Neutrophil (primary cell): ENCODE measurements at regions not wholly inside any gene's neighbourhood (a gene's known extent, or its start where the extent isn't known, plus 50 kb on each side); places are given as distances from the start of the nearest gene placed in this dataset.
"Not testable (repeated sequence)": the region's sequence is repeated elsewhere in the genome, so short reads cannot be mapped to it uniquely, and the experiment has no call there.

ENCODE experiments used
- H3K27ac ChIP-seq: fragments of 200-600 bp; sonication (generic); 2 replicates; pipeline ENCODE4 v1.5.1; 2016; ENCODE audit warnings: mild to moderate bottlenecking, moderate library complexity
- H3K27me3 ChIP-seq: fragments of 200-600 bp; sonication (generic); 2 replicates; pipeline ENCODE4 v1.6.0; 2016; ENCODE audit warnings: mild to moderate bottlenecking
- H3K36me3 ChIP-seq: fragments of 200-600 bp; sonication (generic); 2 replicates; pipeline ENCODE4 v1.5.1; 2017
- H3K4me1 ChIP-seq, 2 experiments: fragments of 200-600 bp in 1 of 2; sonication (generic) in 1 of 2; 1 replicate in 1 of 2; 2 replicates in 1 of 2; pipeline versions ENCODE4 v1.5.1 to v1.6.1; 2013 to 2016; ENCODE audit warnings: low read depth in 1 of 2, low read length in 1 of 2, mild to moderate bottlenecking in 1 of 2, moderate library complexity in 1 of 2; ENCODE audit not compliant: control insufficient read depth in 1 of 2, insufficient read depth in 1 of 2
- H3K4me3 ChIP-seq, 2 experiments: fragments of 200-600 bp in 1 of 2; sonication (generic) in 1 of 2; 1 replicate in 1 of 2; 2 replicates in 1 of 2; pipeline ENCODE4 v1.5.1; 2013 to 2016; ENCODE audit warnings: low read depth in 1 of 2, low read length in 1 of 2, mild to moderate bottlenecking in 1 of 2, moderate library complexity in 1 of 2
- H3K9me3 ChIP-seq: fragments of 200-600 bp; sonication (generic); 2 replicates; pipeline ENCODE4 v1.5.1; 2016
- CTCF ChIP-seq: fragments of 200-600 bp; sonication (generic); IDR thresholded peaks from 2 replicates; pipeline ENCODE4 v1.5.1; 2016; ENCODE audit warnings: antibody characterized with exemption

DNA sequence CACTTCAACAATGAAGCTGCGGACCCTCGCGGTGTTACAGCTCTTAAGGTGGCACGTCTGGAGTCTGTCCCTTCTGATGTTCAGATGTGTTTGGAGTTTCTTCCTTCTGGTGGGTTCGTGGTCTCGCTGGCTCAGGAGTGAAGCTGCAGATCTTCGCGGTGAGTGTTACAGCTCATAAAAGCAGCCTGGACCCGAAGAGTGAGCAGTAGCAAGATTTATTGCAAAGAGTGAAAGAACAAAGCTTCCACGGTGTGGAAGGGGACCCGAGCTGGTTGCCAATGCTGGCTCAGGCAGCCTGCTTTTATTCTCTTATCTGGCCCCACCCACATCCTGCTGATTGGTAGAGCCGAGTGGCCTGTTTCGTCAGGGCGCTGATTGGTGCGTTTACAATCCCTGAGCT is 75.9 kb upstream of the AMN1 start:
- H3K27me3 ChIP-seq, H3K4me1 ChIP-seq, H3K4me3 ChIP-seq, H3K9me3 ChIP-seq, H3K36me3 ChIP-seq, H3K27ac ChIP-seq: not testable (repeated sequence)

- TF ChIP-seq CTCF, result no peak
- H3K27me3 ChIP-seq, result no peaks in the 10 kb centered on the region
- no peaks in the 10 kb centered on the region for H3K36me3 ChIP-seq
- H3K27ac ChIP-seq, result no peak overlapping the region
- H3K4me1 ChIP-seq, result no peaks in the 10 kb centered on the region
- H3K9me3 ChIP-seq, result no peaks in the 10 kb centered on the region
- no peak overlapping the region for H3K4me3 ChIP-seq
These were observed 75.3 kb upstream of the AMN1 start for GRCh38 chr12:31804185-31804504.

- H3K4me1 ChIP-seq, result no peaks in the 10 kb centered on the region
- H3K27me3 ChIP-seq, result no peaks in the 10 kb centered on the region
- TF ChIP-seq CTCF, result no peak
- no peaks in the 10 kb centered on the region for H3K36me3 ChIP-seq
- no peak overlapping the region for H3K27ac ChIP-seq
- no peak overlapping the region for H3K4me3 ChIP-seq
- no peaks in the 10 kb centered on the region for H3K9me3 ChIP-seq
These were observed 74.7 kb upstream of the AMN1 start for GRCh38 chr12:31803306-31804184.

DNA sequence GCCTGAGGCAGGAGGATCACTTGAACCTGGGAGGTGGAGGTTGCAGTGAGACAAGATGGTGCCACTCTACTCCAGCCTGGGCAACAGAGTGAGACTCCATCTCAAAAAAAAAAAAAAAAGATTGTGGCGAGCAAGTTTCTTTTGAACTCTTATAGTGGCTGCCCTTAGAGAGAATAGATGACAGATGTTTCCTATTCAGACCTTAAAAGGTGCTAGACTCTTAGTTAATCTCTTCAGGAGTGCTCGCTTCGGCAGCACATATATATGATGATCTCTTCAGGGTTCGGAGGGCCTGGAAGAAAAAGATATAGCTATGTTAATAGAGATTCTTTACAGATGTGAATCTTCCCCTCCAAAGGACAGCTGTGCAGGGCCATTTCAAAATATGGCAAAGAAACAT is 73.1 kb upstream of the AMN1 start:
- H3K36me3 ChIP-seq, result no peaks in the 10 kb centered on the region
- no peak for TF ChIP-seq CTCF
- no peaks in the 10 kb centered on the region for H3K9me3 ChIP-seq
- H3K27me3 ChIP-seq, result no peaks in the 10 kb centered on the region
- no peak overlapping the region for H3K27ac ChIP-seq
- no peaks in the 10 kb centered on the region for H3K4me1 ChIP-seq
- H3K4me3 ChIP-seq, result no peak overlapping the region

GRCh38 chr12:31797230-31797872 is 68.5 kb upstream of the AMN1 start:
- Histone ChIP-seq H3K4me1 (no peaks in the 10 kb centered on the region), H3K36me3 (no peaks in the 10 kb centered on the region), H3K27ac (no peak overlapping the region), H3K9me3 (no peaks in the 10 kb centered on the region), H3K27me3 (no peaks in the 10 kb centered on the region), H3K4me3 (no peak overlapping the region)
- no peak for TF ChIP-seq CTCF

GRCh38 chr12:31796270-31796951 is 67.6 kb upstream of the AMN1 start:
- no peaks in the 10 kb centered on the region for H3K36me3 ChIP-seq
- no peak overlapping the region for H3K4me3 ChIP-seq
- H3K27me3 ChIP-seq, result no peaks in the 10 kb centered on the region
- TF ChIP-seq CTCF, result no peak
- H3K9me3 ChIP-seq, result no peaks in the 10 kb centered on the region
- no peaks in the 10 kb centered on the region for H3K4me1 ChIP-seq
- no peak overlapping the region for H3K27ac ChIP-seq
